SKM-1 treated with dmso at 0.1 percent for 144 hours (cell line): ENCODE measurements at regions not wholly inside any gene's neighbourhood (a gene's known extent, or its start where the extent isn't known, plus 50 kb on each side); places are given as distances from the start of the nearest gene placed in this dataset.

ENCODE experiments used
- DNase-seq: peaks from one replicate; lab custom pipeline; 2025; ENCODE audit not compliant: unreplicated experiment; lab: John Stamatoyannopoulos, UW

GRCh38 chr2:237213315-237214022 is 127.8 kb downstream of the COPS8 start:
- DNase-seq, result no peak

- DNase-seq, result no peak
These were observed 128.5 kb downstream of the COPS8 start for GRCh38 chr2:237214030-237214675.

GRCh38 chr2:237214963-237215362 is 129.3 kb downstream of the COPS8 start:
- no peak for DNase-seq

- no peak for DNase-seq
These were observed 132.4 kb downstream of the COPS8 start for GRCh38 chr2:237217995-237218616.

GRCh38 chr2:237218756-237219155 is 133.1 kb downstream of the COPS8 start:
- no peak for DNase-seq

GRCh38 chr2:237219826-237220225 is 134.1 kb downstream of the COPS8 start:
- DNase-seq, result no peak

- no peak for DNase-seq
These were observed 135.8 kb downstream of the COPS8 start for GRCh38 chr2:237221443-237221842.

- no peak for DNase-seq
These were observed 136.5 kb downstream of the COPS8 start for GRCh38 chr2:237222178-237222577.

- DNase-seq, result no peak
These were observed 136.9 kb downstream of the COPS8 start for GRCh38 chr2:237222601-237223041.

GRCh38 chr2:237223201-237223861 is 137.6 kb downstream of the COPS8 start:
- no peak for DNase-seq

- DNase-seq, result no peak
These were observed 141.5 kb downstream of the COPS8 start for GRCh38 chr2:237227190-237227589.

GRCh38 chr2:237227592-237228280 is 142.0 kb downstream of the COPS8 start:
- no peak for DNase-seq

- DNase-seq, result no peak
These were observed 142.6 kb downstream of the COPS8 start for GRCh38 chr2:237228281-237228625.

- no peak for DNase-seq
These were observed 144.2 kb downstream of the COPS8 start for GRCh38 chr2:237229905-237230304.

GRCh38 chr2:237230355-237230754 is 144.7 kb downstream of the COPS8 start:
- no peak for DNase-seq

- no peak for DNase-seq
These were observed 145.9 kb downstream of the COPS8 start for GRCh38 chr2:237231593-237231992.

- DNase-seq, result no peak
These were observed 146.5 kb downstream of the COPS8 start for GRCh38 chr2:237232166-237232565.

- no peak for DNase-seq
These were observed 148.6 kb downstream of the COPS8 start for GRCh38 chr2:237234268-237234667.

GRCh38 chr2:237235383-237236095 is 149.8 kb downstream of the COPS8 start:
- no peak for DNase-seq

- DNase-seq, result no peak
These were observed 150.5 kb downstream of the COPS8 start for GRCh38 chr2:237236188-237236587.

- no peak for DNase-seq
These were observed 152.6 kb downstream of the COPS8 start for GRCh38 chr2:237238249-237238648.
